Transverse colon (tissue), 4 donors: ENCODE measurements at regions not wholly inside any gene's neighbourhood (a gene's known extent, or its start where the extent isn't known, plus 50 kb on each side); places are given as distances from the start of the nearest gene placed in this dataset.

Experiments
- EP300 ChIP-seq: sonication (generic); formaldehyde crosslinking; IDR thresholded peaks from one replicate; pipeline ENCODE4 v1.6.1; 2017; ENCODE audit warnings: antibody characterized with exemption, low read depth
- POLR2A ChIP-seq: fragments of 450-650 bp; IDR thresholded peaks from one replicate; pipeline ENCODE4 v1.6.1; 2016; ENCODE audit warnings: antibody characterized with exemption, mild to moderate bottlenecking, moderate library complexity
- POLR2AphosphoS5 ChIP-seq, 3 donors: sonication (generic); formaldehyde crosslinking; IDR thresholded peaks; one replicate each; pipeline ENCODE4 v1.6.1; 2016; ENCODE audit warnings: antibody characterized with exemption in 3 of 3
- TF ChIP-seq, protein P1 (sequence below), 5 experiments: fragments of 200-600 bp in 3 of 5; fragments of 450-650 bp in 2 of 5; sonication (generic) in 3 of 5; IDR thresholded peaks; 1 replicate in 2 of 5; 2 replicates in 3 of 5; pipeline ENCODE4 v1.5.1; 2016 to 2017; ENCODE audit warnings: antibody characterized with exemption in 5 of 5, inconsistent platforms in 3 of 5, mild to moderate bottlenecking in 2 of 5, moderate library complexity in 1 of 5

GRCh38 chr2:4883375-4883774, 808.8 kb upstream of the SOX11 start:
- TF ChIP-seq POLR2A (no peak), POLR2AphosphoS5 (IDR thresholded peaks at IDR 0.05) (no peak), EP300 (no peak)
- TF ChIP-seq, protein P1, sequence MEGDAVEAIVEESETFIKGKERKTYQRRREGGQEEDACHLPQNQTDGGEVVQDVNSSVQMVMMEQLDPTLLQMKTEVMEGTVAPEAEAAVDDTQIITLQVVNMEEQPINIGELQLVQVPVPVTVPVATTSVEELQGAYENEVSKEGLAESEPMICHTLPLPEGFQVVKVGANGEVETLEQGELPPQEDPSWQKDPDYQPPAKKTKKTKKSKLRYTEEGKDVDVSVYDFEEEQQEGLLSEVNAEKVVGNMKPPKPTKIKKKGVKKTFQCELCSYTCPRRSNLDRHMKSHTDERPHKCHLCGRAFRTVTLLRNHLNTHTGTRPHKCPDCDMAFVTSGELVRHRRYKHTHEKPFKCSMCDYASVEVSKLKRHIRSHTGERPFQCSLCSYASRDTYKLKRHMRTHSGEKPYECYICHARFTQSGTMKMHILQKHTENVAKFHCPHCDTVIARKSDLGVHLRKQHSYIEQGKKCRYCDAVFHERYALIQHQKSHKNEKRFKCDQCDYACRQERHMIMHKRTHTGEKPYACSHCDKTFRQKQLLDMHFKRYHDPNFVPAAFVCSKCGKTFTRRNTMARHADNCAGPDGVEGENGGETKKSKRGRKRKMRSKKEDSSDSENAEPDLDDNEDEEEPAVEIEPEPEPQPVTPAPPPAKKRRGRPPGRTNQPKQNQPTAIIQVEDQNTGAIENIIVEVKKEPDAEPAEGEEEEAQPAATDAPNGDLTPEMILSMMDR (IDR thresholded peaks at IDR 0.05) = no peak
